ENCODE measurements at regions not wholly inside any gene's neighbourhood (a gene's known extent, or its start where the extent isn't known, plus 50 kb on each side); places are given as distances from the start of the nearest gene placed in this dataset.
A peak's percentile ranks its signal among the peaks of the same experiment; 100 is the strongest.
"Not testable (repeated sequence)": the region's sequence is repeated elsewhere in the genome, so short reads cannot be mapped to it uniquely, and the experiment has no call there.

- no peaks in the 10 kb centered on the region for H3K4me1 ChIP-seq (ENCODE audit: control insufficient read depth in 2 of 3, insufficient read depth in 2 of 3, low read depth in 1 of 3, low read length in 3 of 3)
- no peaks in the 10 kb centered on the region for H3K36me3 ChIP-seq (ENCODE audit: control insufficient read depth in 2 of 3, insufficient read depth in 3 of 3, low read length in 3 of 3)
- no peak overlapping the region for H3K4me3 ChIP-seq (ENCODE audit: low read length in 3 of 3)
- H3K27me3 ChIP-seq (ENCODE audit: control insufficient read depth, insufficient read depth, low read length) = no peaks in the 10 kb centered on the region
- no peaks in the 10 kb centered on the region for H3K9me3 ChIP-seq (ENCODE audit: control insufficient read depth in 2 of 3, insufficient read depth in 1 of 3, low read length in 3 of 3)
- FAIRE-seq = no peak
- intact Hi-C loops (cut with DNase I) = no loop called here
- TF ChIP-seq CTCF (IDR thresholded peaks at IDR 0.05; ENCODE audit: borderline replicate concordance, extremely low read depth, insufficient read depth) = no peak
- H3K27ac ChIP-seq (ENCODE audit: low read depth in 2 of 2, low read length in 2 of 2) = no peak overlapping the region
- DNase-seq = no peak
- no peak overlapping the region for H3K9ac ChIP-seq (ENCODE audit: low read length in 3 of 3)
Measured at GRCh38 chr17:52892334-52892733, 733.8 kb upstream of the CA10 start.

GRCh38 chr17:52885882-52886281 is 727.4 kb upstream of the CA10 start:
- H3K27me3 ChIP-seq (ENCODE audit: control insufficient read depth, insufficient read depth, low read length) = no peaks in the 10 kb centered on the region
- no peak for DNase-seq
- H3K36me3 ChIP-seq (ENCODE audit: control insufficient read depth in 2 of 3, insufficient read depth in 3 of 3, low read length in 3 of 3) = no peaks in the 10 kb centered on the region
- no peak overlapping the region for H3K27ac ChIP-seq (ENCODE audit: low read depth in 2 of 2, low read length in 2 of 2)
- H3K9me3 ChIP-seq (ENCODE audit: control insufficient read depth in 2 of 3, insufficient read depth in 1 of 3, low read length in 3 of 3) = no peaks in the 10 kb centered on the region
- H3K9ac ChIP-seq (ENCODE audit: low read length in 3 of 3) = no peak overlapping the region
- no peak overlapping the region for H3K4me3 ChIP-seq (ENCODE audit: low read length in 3 of 3)
- intact Hi-C loops (cut with DNase I) = no loop called here
- H3K4me1 ChIP-seq (ENCODE audit: control insufficient read depth in 2 of 3, insufficient read depth in 2 of 3, low read depth in 1 of 3, low read length in 3 of 3) = no peaks in the 10 kb centered on the region
- FAIRE-seq = no peak
- no peak for TF ChIP-seq CTCF (IDR thresholded peaks at IDR 0.05; ENCODE audit: borderline replicate concordance, extremely low read depth, insufficient read depth)

- H3K9me3 ChIP-seq (ENCODE audit: control insufficient read depth in 2 of 3, insufficient read depth in 1 of 3, low read length in 3 of 3); H3K4me1 ChIP-seq (ENCODE audit: control insufficient read depth in 2 of 3, insufficient read depth in 2 of 3, low read depth in 1 of 3, low read length in 3 of 3); FAIRE-seq; H3K4me3 ChIP-seq (ENCODE audit: low read length in 3 of 3); H3K27me3 ChIP-seq (ENCODE audit: control insufficient read depth, insufficient read depth, low read length); intact Hi-C loops (cut with DNase I); H3K27ac ChIP-seq (ENCODE audit: low read depth in 2 of 2, low read length in 2 of 2); H3K9ac ChIP-seq (ENCODE audit: low read length in 3 of 3); H3K36me3 ChIP-seq (ENCODE audit: control insufficient read depth in 2 of 3, insufficient read depth in 3 of 3, low read length in 3 of 3): not testable (repeated sequence)
- peak in 2 of 5 donors; percentile 22 to 41 for DNase-seq
Measured at GRCh38 chr17:52883907-52884491, 725.5 kb upstream of the CA10 start.

GRCh38 chr17:52846767-52847166 is 688.3 kb upstream of the CA10 start:
- intact Hi-C loops (cut with DNase I); DNase-seq; H3K9ac ChIP-seq (ENCODE audit: low read length in 3 of 3); H3K27me3 ChIP-seq (ENCODE audit: control insufficient read depth, insufficient read depth, low read length); H3K4me3 ChIP-seq (ENCODE audit: low read length in 3 of 3); H3K4me1 ChIP-seq (ENCODE audit: control insufficient read depth in 2 of 3, insufficient read depth in 2 of 3, low read depth in 1 of 3, low read length in 3 of 3); H3K9me3 ChIP-seq (ENCODE audit: control insufficient read depth in 2 of 3, insufficient read depth in 1 of 3, low read length in 3 of 3); FAIRE-seq; H3K27ac ChIP-seq (ENCODE audit: low read depth in 2 of 2, low read length in 2 of 2); H3K36me3 ChIP-seq (ENCODE audit: control insufficient read depth in 2 of 3, insufficient read depth in 3 of 3, low read length in 3 of 3): not testable (repeated sequence)

Measured in kidney (tissue), 13 donors.